Cardiac fibroblast (primary cell): ENCODE measurements at regions not wholly inside any gene's neighbourhood (a gene's known extent, or its start where the extent isn't known, plus 50 kb on each side); places are given as distances from the start of the nearest gene placed in this dataset.

Experiments
- DNase-seq, 2 donors: peaks; one replicate each; pipeline versions ENCODE4 v3.0.0 to v3.0.0-alpha.2; 2010; ENCODE audit warnings: low read depth in 2 of 2
- H3K4me3 ChIP-seq, 2 donors: replicated peaks in 1 of 2; 1 replicate in 1 of 2; 2 replicates in 1 of 2; pipeline ENCODE4 v1.5.1; 2011; ENCODE audit warnings: low read depth in 2 of 2, low read length in 2 of 2, mild to moderate bottlenecking in 2 of 2, moderate library complexity in 1 of 2
- TF ChIP-seq, protein P1 (sequence below): IDR thresholded peaks from one replicate; pipeline ENCODE4 v1.5.1; 2011; ENCODE audit warnings: low read depth, mild to moderate bottlenecking, low read length, inconsistent platforms

DNA sequence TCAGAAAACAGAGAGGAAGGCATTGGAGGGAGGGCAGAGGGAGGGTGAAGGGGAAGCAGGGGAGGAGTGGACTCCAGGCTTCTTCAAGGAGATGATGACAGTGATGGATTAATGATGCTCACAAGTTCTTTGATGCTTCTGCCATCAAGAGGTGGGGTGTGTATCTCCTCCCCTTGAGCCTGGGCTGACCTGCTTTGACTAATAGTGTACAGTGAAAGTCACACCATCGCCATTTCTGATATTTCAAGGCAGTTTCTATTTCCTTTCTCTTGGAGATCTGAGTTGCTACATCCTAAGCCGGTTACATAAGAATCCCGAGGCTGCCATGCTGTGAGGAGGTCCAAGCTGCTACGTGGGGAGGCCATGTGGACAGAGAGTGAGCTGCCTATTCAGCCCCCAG is 312.5 kb downstream of the MAF start:
- no peak overlapping the region for H3K4me3 ChIP-seq
- DNase-seq = no peak
- TF ChIP-seq, protein P1, sequence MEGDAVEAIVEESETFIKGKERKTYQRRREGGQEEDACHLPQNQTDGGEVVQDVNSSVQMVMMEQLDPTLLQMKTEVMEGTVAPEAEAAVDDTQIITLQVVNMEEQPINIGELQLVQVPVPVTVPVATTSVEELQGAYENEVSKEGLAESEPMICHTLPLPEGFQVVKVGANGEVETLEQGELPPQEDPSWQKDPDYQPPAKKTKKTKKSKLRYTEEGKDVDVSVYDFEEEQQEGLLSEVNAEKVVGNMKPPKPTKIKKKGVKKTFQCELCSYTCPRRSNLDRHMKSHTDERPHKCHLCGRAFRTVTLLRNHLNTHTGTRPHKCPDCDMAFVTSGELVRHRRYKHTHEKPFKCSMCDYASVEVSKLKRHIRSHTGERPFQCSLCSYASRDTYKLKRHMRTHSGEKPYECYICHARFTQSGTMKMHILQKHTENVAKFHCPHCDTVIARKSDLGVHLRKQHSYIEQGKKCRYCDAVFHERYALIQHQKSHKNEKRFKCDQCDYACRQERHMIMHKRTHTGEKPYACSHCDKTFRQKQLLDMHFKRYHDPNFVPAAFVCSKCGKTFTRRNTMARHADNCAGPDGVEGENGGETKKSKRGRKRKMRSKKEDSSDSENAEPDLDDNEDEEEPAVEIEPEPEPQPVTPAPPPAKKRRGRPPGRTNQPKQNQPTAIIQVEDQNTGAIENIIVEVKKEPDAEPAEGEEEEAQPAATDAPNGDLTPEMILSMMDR = no peak

GRCh38 chr16:79287424-79287917 is 313.1 kb downstream of the MAF start:
- H3K4me3 ChIP-seq = no peak overlapping the region

DNA sequence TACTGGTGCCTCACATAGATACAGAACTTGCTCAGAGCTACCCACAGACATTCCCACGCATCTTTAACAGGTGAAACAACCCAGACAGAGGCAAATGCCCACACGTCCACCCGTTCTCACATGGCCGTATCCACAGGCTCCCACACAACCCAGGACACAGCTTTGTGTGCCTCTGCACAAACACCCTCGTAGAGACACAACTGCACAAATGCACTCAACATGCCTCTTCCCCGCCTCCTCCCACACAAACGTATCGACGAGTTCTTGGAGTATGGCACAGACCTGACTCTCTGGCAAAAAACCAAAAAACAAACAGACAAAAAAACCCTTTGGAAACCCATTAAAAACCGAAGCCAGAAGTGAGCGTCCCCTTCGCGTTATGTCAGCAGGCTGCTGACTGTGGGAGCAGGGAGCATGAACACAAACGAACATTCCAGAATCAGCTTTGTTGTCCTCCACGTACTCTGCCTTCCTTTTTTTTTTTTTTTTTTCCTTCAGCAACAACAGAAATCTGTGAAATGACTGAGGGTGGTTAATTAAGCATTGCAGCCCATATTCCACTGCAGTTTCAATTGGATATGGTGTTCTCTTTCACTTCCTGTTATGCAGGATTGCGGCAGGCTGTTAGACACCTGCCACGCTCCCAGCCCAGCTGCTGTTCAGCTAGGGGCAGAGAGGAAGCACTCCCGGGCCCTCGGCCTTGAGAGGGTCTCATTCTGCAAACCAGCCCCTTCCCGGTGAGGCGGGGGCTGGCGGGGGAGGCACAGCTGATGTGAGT is 313.7 kb downstream of the MAF start:
- no peak for DNase-seq
- H3K4me3 ChIP-seq = no peak overlapping the region

More at GRCh38 chr16:79287424-79287917, 313.1 kb downstream of the MAF start:
- DNase-seq = no peak
- TF ChIP-seq, protein P1 = no peak

GRCh38 chr16:79284766-79285165 is 315.8 kb downstream of the MAF start:
- no peak overlapping the region for H3K4me3 ChIP-seq
- no peak for DNase-seq
- TF ChIP-seq, protein P1 = no peak

More for the DNA sequence above, 313.7 kb downstream of the MAF start:
- TF ChIP-seq, protein P1 = no peak

GRCh38 chr16:79283578-79283977 is 317.0 kb downstream of the MAF start:
- no peak overlapping the region for H3K4me3 ChIP-seq
- DNase-seq = no peak
- TF ChIP-seq, protein P1 = no peak

GRCh38 chr16:79282806-79283205 is 317.7 kb downstream of the MAF start:
- DNase-seq = no peak
- TF ChIP-seq, protein P1 = no peak
- H3K4me3 ChIP-seq = no peak overlapping the region
